Common myeloid progenitor, CD34-positive (primary cell): ENCODE measurements at regions not wholly inside any gene's neighbourhood (a gene's known extent, or its start where the extent isn't known, plus 50 kb on each side); places are given as distances from the start of the nearest gene placed in this dataset.

Source experiments
- CTCF ChIA-PET: fragments of 350-600 bp; sonication (Branson Sonifier 250); formaldehyde crosslinking; loops from one replicate; lab custom pipeline; 2021; ENCODE audit warnings: antibody characterized with exemption; lab: Charles Lee
- POLR2A ChIA-PET: fragments of 350-600 bp; sonication (Branson Sonifier 250); formaldehyde crosslinking; loops from one replicate; lab custom pipeline; 2021; ENCODE audit warnings: antibody characterized with exemption; lab: Charles Lee
- DNase-seq, 3 donors: peaks; one replicate each; pipeline versions ENCODE4 v3.0.0 to v3.0.0-alpha.2; 2013
- H3K27ac ChIP-seq, 2 experiments: 1 replicate in 1 of 2; 2 replicates in 1 of 2; pipeline ENCODE4 v1.7.0; 2013; ENCODE audit warnings: inconsistent platforms in 2 of 2, low read length in 2 of 2, mild to moderate bottlenecking in 2 of 2, low read depth in 1 of 2, moderate library complexity in 1 of 2; ENCODE audit not compliant: severe bottlenecking in 2 of 2, insufficient read depth in 1 of 2, poor library complexity in 1 of 2
- H3K27me3 ChIP-seq, 5 experiments: replicated peaks in 2 of 5; 1 replicate in 3 of 5; 2 replicates in 2 of 5; pipeline versions ENCODE4 v1.6.1 to v1.7.0; 2013; ENCODE audit warnings: low read length in 4 of 5, mild to moderate bottlenecking in 2 of 5, moderate library complexity in 2 of 5, inconsistent platforms in 1 of 5; ENCODE audit not compliant: insufficient read depth in 5 of 5, control insufficient read depth in 4 of 5
- H3K36me3 ChIP-seq, 4 experiments: 1 replicate in 2 of 4; 2 replicates in 2 of 4; pipeline versions ENCODE4 v1.6.1 to v1.7.0; 2013; ENCODE audit warnings: low read length in 3 of 4, control low read depth in 1 of 4, mild to moderate bottlenecking in 1 of 4; ENCODE audit not compliant: control insufficient read depth in 4 of 4, insufficient read depth in 4 of 4
- H3K4me1 ChIP-seq, 4 experiments: 1 replicate in 3 of 4; 2 replicates in 1 of 4; pipeline versions ENCODE4 v1.6.1 to v1.7.1; 2013; ENCODE audit warnings: low read length in 3 of 4, mild to moderate bottlenecking in 3 of 4, control low read depth in 1 of 4, inconsistent platforms in 1 of 4, moderate library complexity in 1 of 4; ENCODE audit not compliant: control insufficient read depth in 4 of 4, insufficient read depth in 4 of 4; ENCODE audit errors: control extremely low read depth in 1 of 4
- H3K4me3 ChIP-seq, 7 experiments: 1 replicate in 4 of 7; 2 replicates in 3 of 7; pipeline versions ENCODE4 v1.5.1 to v1.7.0; 2013; ENCODE audit warnings: mild to moderate bottlenecking in 7 of 7, low read length in 6 of 7, moderate library complexity in 6 of 7, inconsistent platforms in 2 of 7, low read depth in 2 of 7, control low read depth in 1 of 7; ENCODE audit not compliant: insufficient read depth in 4 of 7, control insufficient read depth in 1 of 7; ENCODE audit errors: extremely low read depth in 1 of 7
- H3K9me3 ChIP-seq, 5 experiments: 1 replicate in 4 of 5; 2 replicates in 1 of 5; pipeline versions ENCODE4 v1.6.1 to v1.7.1; 2013; ENCODE audit warnings: low read length in 4 of 5, mild to moderate bottlenecking in 2 of 5, inconsistent platforms in 1 of 5, low read depth in 1 of 5, moderate library complexity in 1 of 5; ENCODE audit not compliant: control insufficient read depth in 4 of 5, insufficient read depth in 2 of 5; ENCODE audit errors: control extremely low read depth in 1 of 5
- WGBS: methylation state at CpG from one replicate; pipeline ENCODE4 v1.1.5; 2013; ENCODE audit not compliant: insufficient coverage; 5-methylcytosine and 5-hydroxymethylcytosine counted together

DNA sequence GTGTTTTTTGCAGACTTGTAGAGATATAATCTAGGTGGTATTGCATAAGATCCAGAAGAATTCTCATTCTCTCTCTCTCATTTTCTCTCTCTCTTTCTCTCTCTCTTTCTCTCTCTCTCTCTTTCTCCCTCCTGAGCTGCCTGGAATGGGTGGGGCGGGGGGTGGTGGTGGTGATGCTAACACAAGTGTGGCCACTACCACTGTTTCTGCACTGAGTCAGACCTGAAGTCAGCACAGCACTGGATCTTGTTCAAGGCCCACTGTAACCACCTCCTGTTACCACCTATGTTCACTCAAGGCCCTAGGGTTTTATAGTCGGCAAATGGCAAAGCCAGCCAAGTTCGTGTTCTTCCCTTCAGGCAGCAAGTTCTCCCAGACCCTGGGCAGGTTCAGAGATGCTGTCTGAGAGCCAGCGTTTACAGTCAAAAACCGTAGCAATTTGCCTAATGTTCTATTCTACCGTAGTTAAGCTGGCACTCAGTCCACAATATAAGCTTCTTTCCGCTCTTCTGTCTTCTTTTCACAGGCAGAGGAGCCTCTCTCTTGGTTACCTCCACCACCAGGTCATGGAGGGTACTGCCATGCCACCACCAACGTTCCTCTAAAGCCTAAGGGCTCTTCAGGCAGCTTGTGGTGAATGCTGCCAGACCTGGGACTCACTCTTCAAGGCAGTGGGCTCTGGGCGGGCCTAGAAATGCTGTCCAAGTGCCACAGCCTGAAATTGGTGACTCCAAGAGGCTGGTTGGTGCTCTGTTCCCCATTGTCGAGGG, 235.7 kb upstream of the PRR16 start:
- Histone ChIP-seq H3K36me3 (peaks cover 0 to 14% (median 2%) of the 10 kb centered on the region in 4 experiments), H3K27me3 (no peaks in the 10 kb centered on the region), H3K27ac (no peak overlapping the region), H3K4me1 (no peaks in the 10 kb centered on the region), H3K4me3 (no peak overlapping the region), H3K9me3 (peaks cover 0 to 4% (median 0%) of the 10 kb centered on the region in 5 experiments)
- ChIA-PET POLR2A (no interaction called here), CTCF (interaction anchor here (0.7 kb wide), 1 partner anchor 9 kb away, joined by 3 read pairs; no protein-coding TSS in a partner anchor)
- no peak for DNase-seq
- WGBS, result 97% methylated on average over 9 of the region's 10 CpGs

DNA sequence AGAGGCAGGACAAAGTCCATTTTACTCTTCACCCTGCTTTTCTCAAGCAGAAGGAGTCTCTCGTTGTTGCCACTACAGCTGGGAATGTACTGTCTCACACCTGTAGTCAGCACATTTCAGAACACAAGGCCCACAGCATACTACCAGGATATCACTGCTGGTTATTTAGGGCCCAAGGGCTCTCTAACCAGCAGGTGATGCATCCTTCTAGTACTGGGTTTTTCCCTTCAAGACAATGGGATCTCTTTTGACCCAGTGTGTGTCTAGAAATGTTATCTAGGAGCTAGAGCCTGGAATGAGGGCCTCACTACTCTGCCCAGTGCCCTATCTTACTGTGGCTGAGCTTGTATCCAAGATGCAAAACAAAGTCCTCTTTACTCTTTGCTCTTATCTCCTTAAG, 235.1 kb upstream of the PRR16 start:
- Histone ChIP-seq H3K4me3 (no peak overlapping the region), H3K27ac (no peak overlapping the region), H3K36me3 (peaks cover 0 to 12% (median 2%) of the 10 kb centered on the region in 4 experiments), H3K27me3 (no peaks in the 10 kb centered on the region), H3K9me3 (peaks cover 0 to 7% (median 0%) of the 10 kb centered on the region in 5 experiments), H3K4me1 (no peaks in the 10 kb centered on the region)
- whole genome bisulfite sequencing, result 100% methylated on average over 1 of the region's 1 CpG
- CTCF ChIA-PET, result no interaction called here
- DNase-seq, result no peak
- POLR2A ChIA-PET, result no interaction called here

DNA sequence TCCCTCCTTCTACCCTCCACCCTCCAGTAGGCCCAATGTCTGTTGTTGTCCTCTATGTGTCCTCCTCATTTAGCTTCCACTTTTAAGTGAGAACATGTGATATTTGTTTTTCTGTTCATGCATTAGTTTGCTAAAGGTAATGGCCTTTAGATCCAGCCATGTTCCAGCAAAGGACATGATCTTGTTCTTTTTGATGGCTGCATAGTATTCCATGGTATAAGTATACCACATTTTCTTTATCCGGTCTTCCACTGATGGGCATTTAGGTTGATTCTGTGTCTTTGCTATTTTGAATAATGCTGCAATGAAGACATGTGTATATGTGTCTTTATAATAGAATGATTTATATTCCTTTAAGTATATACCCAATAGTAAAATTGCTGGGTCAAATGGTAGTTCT, 232.5 kb upstream of the PRR16 start:
- H3K36me3 ChIP-seq, result peaks cover 0 to 8% (median 2%) of the 10 kb centered on the region in 4 experiments
- H3K4me1 ChIP-seq, result no peaks in the 10 kb centered on the region
- H3K27me3 ChIP-seq, result no peaks in the 10 kb centered on the region
- WGBS, result no CpG with 5 or more reads among the region's 1 CpG
- no peak overlapping the region for H3K4me3 ChIP-seq
- peaks cover 0 to 13% (median 1%) of the 10 kb centered on the region in 5 experiments for H3K9me3 ChIP-seq
- no peak overlapping the region for H3K27ac ChIP-seq
- no peak for DNase-seq
- ChIA-PET POLR2A (no interaction called here), CTCF (no interaction called here)

DNA sequence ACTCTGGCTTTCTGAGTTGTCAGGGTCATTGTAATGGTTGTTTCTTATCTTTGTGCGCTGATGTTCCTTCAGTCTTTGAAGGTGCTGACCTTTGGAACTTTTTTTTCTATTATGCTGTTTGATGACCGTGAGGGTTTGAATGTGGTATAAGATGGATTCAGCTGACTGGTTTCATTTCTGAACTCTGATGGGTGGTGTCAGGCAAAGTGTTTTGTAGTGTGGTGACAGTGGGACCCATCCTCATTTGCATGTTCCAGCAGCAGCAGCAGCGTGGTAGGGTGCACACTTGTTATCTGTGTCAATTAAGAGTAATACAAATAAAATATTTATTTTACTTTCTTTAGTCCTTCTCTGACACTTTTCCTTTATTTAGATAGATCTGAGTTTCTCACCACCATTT, 227.7 kb upstream of the PRR16 start:
- peaks cover 0 to 16% (median 9%) of the 10 kb centered on the region in 4 experiments for H3K4me1 ChIP-seq
- ChIA-PET POLR2A (no interaction called here), CTCF (no interaction called here)
- H3K4me3 ChIP-seq, result no peak overlapping the region
- DNase-seq, result no peak
- peaks cover 0 to 13% (median 0%) of the 10 kb centered on the region in 5 experiments for H3K9me3 ChIP-seq
- 100% methylated on average over 2 of the region's 3 CpGs for WGBS
- H3K27me3 ChIP-seq, result no peaks in the 10 kb centered on the region
- H3K36me3 ChIP-seq, result no peaks in the 10 kb centered on the region
- no peak overlapping the region for H3K27ac ChIP-seq

DNA sequence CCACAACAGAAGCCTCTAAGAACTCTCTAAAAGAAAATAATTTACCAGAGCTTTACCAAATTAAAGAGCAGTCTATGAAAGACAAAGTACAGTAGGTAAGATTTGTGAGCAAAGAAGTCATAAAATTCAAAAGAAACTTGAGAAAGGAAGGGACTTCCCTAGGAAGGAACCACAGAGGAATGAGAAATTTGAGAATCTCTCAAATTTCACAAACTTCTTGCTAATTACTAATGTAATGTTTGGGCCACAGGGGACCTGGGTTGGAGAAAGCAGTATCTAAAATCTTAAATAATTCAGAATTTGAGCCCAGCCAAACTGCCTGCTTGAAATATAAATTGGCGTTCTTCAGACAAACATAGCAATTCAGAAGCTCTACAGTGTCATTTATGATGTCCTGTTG, 225.0 kb upstream of the PRR16 start:
- ChIA-PET CTCF (no interaction called here), POLR2A (no interaction called here)
- Histone ChIP-seq H3K4me3 (no peak overlapping the region), H3K9me3 (peaks cover 0 to 6% (median 0%) of the 10 kb centered on the region in 5 experiments), H3K27ac (no peak overlapping the region), H3K4me1 (peaks cover 0 to 16% (median 9%) of the 10 kb centered on the region in 4 experiments), H3K27me3 (no peaks in the 10 kb centered on the region), H3K36me3 (no peaks in the 10 kb centered on the region)
- no CpG with 5 or more reads among the region's 1 CpG for WGBS
- DNase-seq, result no peak

DNA sequence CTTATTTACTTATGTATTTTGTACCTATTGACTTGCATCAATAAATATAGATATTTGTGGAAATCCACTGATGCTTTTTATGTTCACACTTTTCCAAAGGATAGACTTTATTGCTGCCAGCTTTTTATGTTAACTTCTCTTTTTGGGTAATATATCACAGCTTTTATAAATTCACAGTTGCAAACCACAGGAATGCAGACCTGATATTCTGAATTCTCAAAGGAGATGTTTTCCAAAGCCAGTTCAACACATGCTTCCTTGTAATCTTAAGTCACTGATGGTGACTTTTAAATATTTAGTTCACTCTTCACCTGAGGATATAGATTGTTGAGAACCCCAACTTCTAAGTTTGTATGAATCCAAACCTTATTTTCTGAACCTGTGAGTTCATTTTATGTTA, 223.4 kb upstream of the PRR16 start:
- Histone ChIP-seq H3K36me3 (no peaks in the 10 kb centered on the region), H3K27me3 (no peaks in the 10 kb centered on the region), H3K4me1 (peaks cover 0 to 16% (median 9%) of the 10 kb centered on the region in 4 experiments), H3K4me3 (no peak overlapping the region), H3K9me3 (peaks cover 0 to 2% (median 0%) of the 10 kb centered on the region in 5 experiments), H3K27ac (no peak overlapping the region)
- ChIA-PET POLR2A (no interaction called here), CTCF (interaction anchor here (0.7 kb wide), 1 partner anchor 64 kb away, joined by 3 read pairs; no protein-coding TSS in a partner anchor)
- DNase-seq, result peak in 1 of 3 donors; percentile 24

DNA sequence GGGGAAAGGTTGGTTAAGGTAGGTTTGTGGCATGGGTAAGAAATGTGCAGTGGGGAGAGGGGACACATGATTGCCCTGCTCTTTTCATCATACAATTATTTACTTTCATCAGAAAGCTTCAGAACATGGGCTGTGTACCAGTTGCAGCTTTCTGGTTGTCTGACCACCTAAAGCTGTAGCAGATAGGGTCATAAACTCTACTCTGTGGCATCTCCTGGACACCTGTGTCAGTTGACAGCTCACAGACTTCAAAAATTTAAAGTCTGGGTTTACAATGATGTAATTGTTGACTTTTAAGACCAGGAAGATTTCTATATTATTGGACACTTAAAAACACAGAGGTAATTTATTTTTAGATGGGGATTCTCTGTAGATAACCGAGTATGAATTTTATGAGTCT, 222.7 kb upstream of the PRR16 start:
- CTCF ChIA-PET, result interaction anchor here (0.7 kb wide), 1 partner anchor 64 kb away, joined by 3 read pairs; no protein-coding TSS in a partner anchor
- DNase-seq, result no peak
- no peak overlapping the region for H3K27ac ChIP-seq
- no CpG with 5 or more reads among the region's 1 CpG for WGBS
- H3K4me1 ChIP-seq, result peaks cover 0 to 16% (median 9%) of the 10 kb centered on the region in 4 experiments
- H3K27me3 ChIP-seq, result no peaks in the 10 kb centered on the region
- POLR2A ChIA-PET, result no interaction called here
- H3K4me3 ChIP-seq, result no peak overlapping the region
- H3K36me3 ChIP-seq, result no peaks in the 10 kb centered on the region
- no peaks in the 10 kb centered on the region for H3K9me3 ChIP-seq
